Activated CD4-positive, alpha-beta T cell treated with anti-CD3 and anti-CD28 coated beads, Interleukin-2, Interleukin-4, amounts not matched to agents 100 ng/mL and 50 ng/mL, durations not matched to agents 16 hours and 8 hours (primary cell): ENCODE measurements at regions not wholly inside any gene's neighbourhood (a gene's known extent, or its start where the extent isn't known, plus 50 kb on each side); places are given as distances from the start of the nearest gene placed in this dataset.

Source experiments
- DNase-seq: peaks from one replicate; pipeline ENCODE4 v3.0.0-alpha.2; 2020; ENCODE audit warnings: low spot score

DNA sequence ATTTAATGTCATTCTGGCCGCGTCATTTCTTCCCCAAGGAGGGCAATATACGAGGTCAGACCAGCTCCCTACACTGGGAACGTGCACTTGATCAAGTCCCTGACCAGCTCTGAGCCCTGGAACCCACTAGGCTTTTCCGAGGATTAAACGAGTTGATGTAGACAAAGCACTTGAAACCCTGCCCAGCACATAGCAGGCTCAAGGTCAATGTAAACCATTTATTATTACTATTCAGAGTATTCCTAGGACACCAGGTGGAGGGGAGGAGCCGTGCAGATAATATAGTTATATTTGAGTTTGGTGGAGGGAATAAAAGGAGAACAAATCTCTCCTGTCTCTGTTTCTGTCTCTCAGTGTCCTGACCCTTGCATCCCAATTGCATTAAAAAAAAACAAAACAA lies 174.1 kb upstream of the IGSF21 start:
- DNase-seq = no peak

DNA sequence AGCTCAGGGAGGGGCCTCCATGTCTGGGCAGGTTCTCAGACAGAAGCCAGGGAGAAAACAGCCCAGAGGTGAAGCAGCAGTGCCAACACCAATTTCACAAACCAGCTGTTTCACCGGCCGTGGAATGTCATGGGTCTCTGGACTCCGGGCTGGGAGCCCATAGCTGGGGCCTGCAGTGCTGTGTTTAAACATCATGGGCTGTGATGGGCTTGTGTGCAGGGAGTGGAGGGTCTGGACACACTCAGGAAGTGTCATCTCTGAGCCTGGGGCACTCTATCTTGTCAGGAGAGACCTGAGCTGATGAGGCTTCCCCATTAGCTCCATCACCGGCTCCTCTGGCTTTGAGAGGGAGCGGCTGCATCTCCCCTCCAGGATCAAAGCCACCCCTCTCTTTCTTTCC lies 173.6 kb upstream of the IGSF21 start:
- no peak for DNase-seq

DNA sequence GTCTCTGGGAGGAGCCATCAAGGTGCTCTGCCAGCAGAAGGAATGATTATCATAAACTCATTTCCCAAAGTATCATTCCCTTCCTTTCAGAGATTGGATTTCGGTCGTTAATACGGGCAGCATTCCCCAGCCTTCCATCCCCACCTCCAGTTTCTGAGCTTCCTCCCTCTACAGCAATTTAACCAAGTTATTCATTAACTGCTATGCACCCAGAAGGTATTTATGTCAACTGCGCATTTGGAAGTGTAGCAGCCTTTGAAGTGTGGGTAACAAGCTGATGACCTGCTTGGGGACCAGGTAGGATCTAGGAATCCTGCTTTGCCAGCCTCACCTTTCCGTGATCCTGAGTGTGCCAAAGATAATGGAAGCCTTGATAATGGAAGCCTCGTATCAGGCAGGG lies 172.4 kb upstream of the IGSF21 start:
- DNase-seq = no peak

DNA sequence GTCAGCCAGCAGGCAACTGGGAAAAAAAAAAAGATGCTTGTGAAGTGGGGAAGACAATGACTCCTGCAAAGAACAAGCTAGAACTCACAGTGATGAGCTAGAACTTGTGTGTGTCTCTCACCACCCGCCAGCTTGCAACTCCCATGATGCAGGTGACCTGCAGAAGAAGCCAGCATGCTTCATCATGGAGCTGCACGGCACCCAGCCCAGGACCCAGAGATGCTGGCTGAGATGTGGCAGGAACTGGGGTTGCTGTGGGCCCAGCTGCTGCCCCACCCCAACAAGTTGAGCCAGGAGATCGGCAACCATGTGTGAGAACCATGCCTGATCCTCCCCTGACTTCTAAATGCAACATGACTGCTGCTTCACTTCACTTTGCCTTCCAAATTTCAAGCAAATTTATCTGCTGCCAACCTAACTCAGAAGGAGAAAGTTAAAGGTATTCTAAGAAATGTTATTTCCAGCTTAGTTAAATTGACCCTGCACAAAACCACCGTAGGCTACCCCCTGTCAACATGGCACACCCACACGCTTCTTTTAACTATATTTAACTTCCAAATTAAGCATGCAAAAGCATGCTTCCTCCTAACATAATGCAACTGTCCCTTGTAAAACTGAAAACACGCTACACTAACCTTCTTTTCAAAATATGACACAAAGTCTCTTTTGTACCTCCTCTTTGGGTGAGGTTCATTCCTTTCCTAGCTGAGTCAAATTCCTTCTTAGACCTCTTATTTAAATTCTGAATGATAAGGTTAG lies 166.0 kb upstream of the IGSF21 start:
- no peak for DNase-seq

DNA sequence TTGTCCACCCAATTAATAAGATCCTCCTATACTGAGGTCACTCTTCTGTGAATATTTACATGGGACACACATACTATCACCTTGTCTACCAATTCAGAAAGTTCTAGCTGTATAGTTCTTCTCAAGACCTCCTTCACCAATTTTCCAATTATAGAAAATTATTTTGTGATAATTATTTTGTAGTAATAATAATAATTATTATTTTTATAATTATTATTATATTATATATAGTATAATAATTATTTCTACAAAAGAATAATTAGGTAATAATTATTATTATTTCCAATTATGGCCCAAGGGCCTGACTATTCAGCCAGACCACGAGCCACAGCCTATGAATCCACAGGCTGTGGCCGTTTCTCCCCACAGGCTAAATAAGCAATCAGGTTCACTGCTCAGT lies 164.1 kb upstream of the IGSF21 start:
- no peak for DNase-seq

DNA sequence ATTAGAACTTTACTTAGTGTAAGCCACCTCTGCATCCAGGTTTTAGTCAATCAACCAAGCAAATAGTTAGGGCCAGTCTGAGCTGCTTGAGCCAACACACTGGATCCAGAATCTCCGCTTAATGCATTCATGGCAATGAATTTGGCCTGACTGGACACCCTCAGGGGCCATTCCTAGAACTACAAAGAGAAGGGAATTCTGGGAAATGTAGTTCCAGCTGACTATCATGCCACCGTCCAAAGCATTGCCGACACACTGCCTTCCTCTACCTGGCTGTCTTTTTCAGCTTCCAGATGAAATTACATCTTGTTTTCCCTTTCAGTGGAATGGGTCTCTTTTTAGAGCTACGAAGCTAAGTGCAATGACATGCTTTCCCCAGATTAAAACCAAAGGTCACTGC lies 163.0 kb upstream of the IGSF21 start:
- DNase-seq = no peak

DNA sequence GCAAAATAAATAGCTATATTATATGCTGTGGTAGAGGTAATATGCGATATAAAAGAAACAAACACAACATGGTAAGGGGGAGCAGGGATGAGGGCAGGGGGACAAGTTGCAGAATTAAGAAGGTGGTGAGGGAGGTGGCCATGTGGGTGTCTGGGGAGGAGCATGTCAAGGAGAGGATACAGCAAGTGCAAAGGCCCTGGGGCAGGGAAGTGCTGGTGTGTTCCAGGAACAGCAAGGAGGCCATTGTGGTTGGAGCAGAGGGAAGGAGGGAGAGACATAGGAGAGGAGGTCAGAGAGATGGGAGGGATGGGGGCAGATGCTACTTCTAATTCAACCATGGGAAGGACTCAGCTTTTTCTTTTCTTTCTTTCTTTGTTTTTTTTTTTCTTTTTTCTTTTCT lies 161.2 kb upstream of the IGSF21 start:
- no peak for DNase-seq

DNA sequence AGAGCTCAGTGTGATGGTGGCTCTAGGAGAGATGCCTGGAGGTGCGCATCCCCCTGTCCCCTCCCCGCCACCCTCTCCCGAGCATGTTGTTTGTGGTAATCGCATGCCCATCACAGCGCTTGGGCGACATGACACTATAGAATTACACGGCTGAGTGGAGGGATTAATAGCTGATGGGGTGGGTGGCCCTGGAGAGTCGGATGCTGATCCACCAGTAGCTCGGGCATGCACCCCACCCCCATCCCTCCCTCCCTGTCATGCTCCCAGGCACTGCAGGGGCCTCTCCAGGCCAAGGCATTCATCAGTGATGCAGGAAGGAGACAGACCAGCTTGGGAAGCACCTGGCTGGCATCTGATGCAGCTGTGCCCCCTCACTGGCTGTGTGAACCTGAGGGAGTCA lies 159.0 kb upstream of the IGSF21 start:
- DNase-seq = no peak

DNA sequence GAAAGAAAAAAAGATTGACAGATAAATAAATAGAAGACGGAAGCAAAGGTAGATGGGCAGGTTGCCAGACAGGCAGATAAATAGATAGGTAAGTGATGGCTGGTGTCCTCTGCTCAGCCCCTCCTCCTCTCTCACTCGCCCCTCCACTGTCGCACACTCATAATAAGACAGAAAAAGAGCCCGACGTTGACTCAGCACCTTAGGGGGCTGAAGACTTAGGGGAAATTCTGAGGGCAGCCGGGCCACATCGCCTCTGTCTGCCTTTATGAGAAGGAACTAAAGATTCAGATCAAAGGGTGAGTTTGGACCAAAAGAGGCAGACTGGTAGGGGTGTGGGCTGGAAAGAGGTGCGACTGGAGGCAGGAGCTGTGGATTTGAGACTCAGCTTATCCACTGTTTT lies 158.1 kb upstream of the IGSF21 start:
- DNase-seq = no peak

DNA sequence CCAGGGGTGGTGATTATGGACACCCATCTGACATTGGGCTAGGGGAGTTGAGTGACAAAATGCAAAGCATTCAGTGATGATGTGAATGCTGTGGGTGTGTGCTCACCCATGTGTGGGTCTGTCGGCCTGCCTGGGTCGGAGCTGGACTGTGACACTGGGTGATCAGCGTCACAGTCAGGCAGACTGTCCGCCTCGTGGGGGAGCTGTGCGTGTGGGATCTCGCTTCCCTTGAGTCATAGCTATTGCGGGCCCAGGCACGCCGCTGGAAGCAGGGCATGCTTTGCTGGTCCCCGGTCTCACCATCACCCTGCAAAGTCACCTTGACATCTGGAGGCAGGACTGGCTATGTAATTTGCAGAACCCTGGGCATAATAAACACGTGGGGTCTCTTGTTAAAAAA lies 156.9 kb upstream of the IGSF21 start:
- no peak for DNase-seq

DNA sequence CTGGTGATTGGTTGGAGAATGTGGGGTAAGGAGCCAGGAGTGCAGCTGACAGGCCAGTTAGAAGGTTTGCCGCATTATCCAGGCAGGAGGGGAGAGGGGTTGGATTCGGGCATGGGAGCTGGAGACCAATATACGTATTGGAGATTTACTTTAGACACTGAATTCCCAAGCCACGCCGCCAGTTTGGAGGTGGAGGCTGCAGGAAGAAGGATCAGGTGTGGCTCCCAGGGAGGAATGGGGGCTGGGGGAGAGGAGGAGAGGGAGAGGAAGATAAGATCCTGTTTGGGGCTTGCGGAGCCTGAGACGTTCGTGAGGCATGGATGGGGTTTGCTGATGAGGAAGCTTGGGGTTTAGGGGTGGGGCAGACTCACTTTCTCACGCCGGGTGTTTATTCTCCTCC lies 155.1 kb upstream of the IGSF21 start:
- no peak for DNase-seq

DNA sequence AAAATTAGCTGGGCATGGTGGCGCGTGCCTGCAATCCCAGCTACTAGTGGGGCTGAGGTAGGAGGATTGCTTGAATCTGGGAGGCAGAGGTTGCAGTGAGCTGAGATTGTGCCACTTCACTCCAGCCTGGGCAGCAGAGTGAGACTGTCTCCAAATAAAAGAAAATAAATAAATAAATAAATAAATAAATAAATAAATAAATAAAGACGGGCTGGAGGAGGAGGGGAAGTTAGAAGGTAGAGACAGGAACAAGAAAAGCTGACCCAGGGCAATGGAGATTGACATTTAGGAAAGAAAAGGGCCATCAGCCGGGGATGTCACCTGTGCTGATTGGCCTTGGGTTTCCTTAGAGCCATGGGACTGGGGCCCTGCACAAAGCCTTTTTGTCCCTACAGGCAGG lies 153.7 kb upstream of the IGSF21 start:
- no peak for DNase-seq

DNA sequence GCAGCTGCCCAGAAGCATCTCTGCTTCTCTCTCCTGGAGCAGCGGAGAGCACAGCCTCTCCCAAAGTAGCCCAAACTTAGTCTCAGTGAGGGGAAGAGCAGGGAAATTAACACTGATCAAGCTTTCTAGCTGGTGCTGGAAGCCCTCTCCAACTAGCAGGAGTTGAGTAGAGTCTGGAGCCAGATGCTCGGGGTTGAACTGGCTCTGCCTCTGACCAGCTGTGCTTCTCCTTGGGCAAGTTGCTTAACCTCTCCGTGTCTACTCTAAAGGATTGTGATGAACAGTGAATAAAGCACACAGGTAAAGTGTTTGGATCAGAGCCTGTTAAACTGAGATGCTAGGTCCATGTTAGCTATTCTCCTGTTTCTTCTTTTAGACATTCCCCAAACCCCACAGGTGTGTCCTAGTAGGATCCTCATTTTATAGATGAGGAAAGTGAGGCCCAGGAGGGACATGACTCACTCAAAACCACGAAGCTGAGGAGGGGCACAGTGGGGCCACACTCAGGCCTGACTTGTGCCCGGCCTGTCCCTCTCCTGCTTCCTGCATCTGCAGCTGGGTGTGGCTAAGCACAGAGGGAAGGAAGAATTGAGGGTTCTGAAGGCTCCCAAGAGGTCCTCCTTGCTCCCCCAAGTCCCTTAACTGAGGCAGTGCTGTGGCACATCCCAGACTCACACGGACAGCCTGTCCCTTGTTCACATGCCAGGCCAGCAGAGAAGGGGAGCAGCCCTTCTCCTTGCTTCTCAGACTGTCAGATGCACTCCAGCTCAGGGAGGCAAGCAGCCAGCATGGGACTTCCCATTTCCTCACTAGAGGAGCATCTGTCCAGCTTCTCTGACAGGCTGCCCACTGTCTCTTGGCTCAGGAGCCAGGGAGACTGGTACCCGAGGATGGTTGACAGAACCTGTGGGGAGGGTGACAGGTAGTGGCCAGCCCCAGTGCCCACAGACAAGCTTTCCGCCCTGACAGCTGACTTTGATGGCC lies 152.0 kb upstream of the IGSF21 start:
- no peak for DNase-seq

DNA sequence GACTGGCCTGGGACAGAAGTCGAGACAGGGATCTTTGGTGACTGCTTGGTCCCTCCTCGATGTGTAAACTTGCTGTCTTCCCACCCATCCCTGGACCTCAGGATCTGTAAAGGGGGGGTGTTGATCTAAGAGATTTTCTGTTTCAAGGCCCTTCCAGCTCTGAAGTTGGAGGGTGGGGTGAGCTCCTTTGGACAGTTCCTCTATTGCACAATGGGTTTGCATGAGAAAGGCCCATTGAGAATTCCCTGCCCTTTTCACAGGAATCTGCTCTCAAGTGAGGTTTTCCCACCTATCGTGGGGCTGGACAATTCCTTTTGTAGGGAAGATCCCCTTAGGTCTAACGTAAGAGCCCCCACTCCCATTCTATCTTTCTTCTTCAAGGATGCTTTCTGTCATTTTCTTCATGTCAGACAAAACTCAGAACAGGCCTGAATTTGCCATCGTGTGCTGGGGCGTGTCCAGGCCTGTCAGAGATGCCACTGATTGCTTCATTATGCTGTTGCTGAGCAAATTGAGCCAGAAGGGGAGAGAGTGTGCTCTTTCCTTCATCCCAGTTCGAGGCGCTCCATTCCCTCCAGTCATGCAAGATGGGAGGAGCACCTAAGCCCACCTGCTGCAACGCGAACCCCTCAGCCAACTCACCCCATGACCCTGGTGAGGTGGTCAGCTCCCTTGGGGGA lies 149.9 kb upstream of the IGSF21 start:
- no peak for DNase-seq

DNA sequence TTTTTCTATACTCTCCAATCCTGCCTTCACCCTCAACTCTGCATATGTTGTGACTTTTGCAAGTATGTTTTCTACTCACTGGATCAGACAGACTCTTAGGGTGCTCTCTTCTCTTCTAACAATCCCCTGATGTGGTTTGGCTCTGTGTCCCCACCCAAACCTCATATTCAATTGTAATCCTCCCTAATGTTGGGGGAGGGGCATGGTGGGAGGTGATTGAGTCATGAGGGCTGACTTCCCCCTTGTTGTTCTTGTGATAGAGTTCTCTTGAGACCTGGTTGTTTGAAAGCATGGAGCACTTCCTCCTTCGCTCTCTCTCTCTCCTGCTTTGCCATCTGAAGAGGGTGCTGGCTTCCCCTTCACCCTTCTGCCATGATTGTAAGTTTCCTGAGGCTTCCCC lies 148.9 kb upstream of the IGSF21 start:
- no peak for DNase-seq

DNA sequence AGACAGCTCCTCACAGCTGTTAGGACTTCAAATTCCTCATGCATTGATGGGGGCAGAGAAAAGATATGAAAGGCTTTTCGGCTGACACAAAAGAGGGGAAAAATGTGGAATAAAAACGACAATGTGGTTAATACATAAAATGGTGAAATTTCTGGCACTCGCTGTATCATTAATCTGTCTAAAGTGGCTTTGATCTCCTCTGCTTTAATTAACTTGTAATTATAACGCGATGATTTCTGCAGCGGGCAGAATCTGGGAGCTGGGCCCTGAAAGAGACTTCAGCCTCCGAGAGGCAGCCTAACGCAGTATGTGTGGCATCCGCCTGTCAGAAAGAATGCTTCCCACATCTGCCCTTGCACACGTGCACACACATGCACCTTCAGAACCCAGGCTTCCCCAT lies 144.1 kb upstream of the IGSF21 start:
- no peak for DNase-seq

DNA sequence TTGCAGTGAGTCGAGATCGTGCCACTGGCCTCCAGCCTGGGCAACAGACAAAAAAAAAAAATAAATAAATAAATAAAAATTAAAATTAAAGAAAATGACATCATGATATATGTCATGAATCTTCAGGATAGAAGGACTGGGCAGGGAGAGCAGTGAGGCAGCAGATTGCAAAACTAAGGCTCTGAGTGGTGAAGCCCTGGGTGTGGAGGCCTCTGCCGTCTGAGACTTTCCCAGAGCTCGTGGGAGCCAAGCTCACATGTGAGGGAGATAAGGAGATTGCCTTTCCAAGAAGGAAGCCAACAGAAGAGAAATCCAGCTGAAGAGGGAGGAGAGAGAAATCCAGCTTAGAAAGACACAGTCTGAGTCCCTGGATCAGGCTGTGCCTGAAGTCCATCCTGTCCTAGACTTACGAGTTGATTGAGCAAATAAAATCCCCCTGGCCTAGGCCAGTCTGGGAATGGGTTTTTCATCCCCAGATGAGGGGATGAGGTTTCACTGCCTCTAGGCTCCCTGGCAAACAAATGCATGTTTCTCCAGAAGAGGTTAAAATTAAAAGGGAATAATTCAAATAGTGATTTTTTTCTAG lies 142.0 kb upstream of the IGSF21 start:
- DNase-seq = no peak

DNA sequence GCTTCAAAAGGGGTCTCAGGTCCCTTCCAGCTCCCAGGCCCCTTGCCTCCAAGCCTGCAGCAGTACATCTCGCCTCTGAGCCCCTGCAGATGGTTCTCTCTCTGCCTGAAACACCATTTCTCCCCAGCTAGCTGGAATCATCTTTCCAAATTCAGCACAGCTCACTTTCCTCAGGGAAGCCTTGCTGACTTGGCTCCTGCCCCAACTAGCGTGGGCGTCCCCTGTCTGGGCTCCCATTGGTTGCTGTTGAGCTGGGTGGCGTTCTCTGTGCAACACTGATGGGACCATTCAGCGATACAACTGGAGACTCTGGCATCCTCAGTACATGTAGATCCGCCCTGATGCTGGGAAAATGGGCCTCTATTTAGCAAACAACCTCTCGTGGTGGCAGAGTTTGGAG lies 141.3 kb upstream of the IGSF21 start:
- DNase-seq = no peak

DNA sequence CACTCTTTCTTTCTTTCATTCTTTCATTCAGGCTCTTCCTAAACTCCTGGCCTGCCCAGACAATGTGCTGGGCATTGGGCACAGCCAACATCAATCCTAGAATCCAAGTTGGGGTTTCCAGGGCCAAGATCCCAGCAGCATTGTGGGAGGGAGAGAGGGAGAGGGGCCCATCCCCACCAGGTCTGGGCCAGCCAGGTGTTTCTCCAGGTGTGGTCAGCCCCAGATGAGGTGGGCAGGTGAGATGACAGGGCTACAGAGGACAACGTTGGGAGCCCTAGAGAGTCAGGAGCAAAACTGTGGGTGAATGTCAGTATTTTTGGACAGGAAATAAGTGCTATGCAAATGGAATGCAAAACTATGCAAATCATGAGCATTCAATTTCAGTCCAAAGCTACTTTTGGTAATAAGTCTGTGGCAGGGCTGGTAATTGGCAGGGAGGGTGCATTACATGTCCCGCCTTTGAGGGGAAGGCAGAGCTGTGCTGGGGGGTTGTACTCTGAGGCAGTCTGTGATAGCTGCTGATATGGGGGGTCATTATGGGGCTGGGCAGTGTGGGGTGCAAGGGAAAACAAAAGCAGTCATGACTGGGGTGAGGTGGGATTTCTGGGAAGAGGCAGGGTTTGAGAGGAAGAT lies 139.9 kb upstream of the IGSF21 start:
- DNase-seq = no peak

DNA sequence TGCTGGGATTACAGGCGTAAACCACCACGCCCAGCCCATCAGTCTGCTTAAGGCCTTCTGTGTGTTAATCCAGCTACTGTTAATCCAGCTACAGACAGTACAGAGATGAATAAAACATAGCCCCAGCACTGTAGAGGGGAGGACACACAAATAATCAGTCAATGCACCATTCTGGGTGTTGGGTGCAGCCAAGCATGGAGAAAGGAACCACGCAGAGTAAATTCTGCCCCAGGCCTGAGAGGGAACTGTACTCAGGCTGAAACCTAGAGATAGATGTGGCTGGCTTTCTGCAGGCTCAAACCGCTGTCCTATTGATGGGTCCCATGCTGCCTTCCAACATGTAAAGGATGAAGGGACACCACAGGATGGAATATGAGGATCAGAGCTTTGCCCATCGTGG lies 136.8 kb upstream of the IGSF21 start:
- no peak for DNase-seq

DNA sequence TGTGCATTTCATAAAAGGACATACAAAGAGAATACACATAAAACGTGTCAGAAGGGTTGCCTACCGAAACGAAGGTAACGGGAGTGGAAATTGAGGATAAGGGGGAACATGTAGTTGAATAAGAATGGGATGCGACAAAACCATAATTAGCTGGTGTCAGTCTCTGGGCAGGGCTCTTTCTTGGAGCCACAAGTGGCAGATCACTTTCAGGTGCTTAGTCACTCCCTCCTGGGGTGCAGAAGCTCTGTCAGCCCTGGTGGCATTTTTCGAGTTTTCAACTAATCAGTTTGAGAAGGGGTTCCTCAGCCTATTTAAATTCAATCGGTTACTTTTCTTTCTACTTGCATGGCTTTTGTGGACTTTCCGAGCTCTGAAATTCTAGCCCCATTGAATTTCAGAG lies 133.9 kb upstream of the IGSF21 start:
- no peak for DNase-seq

DNA sequence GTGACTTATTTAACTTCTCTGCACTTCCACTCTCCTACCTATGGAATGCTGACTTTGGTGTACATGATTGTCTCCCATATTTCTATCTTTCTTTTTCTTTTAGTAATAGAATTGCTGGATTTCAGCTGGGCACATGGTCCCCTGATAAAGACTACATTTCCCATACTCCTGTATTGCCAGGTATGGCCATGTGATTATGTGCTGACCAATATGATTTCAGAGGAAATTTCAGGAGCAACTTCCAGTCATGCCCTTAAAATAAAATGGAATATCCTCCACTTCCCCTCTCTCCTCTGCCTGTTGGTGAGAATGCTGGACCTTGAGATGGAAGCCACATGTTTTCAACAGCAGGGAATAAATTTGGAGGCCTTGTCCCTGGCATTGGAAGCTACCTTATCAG lies 130.7 kb upstream of the IGSF21 start:
- no peak for DNase-seq
